Vagina (tissue), 2 donors: ENCODE measurements at regions not wholly inside any gene's neighbourhood (a gene's known extent, or its start where the extent isn't known, plus 50 kb on each side); places are given as distances from the start of the nearest gene placed in this dataset.

ENCODE experiments used
- CTCF ChIP-seq, 3 experiments: fragments of 450-650 bp in 2 of 3; fragments of 200-600 bp in 1 of 3; sonication (generic) in 1 of 3; IDR thresholded peaks; one replicate each; pipeline ENCODE4 v1.5.1; 2017 to 2019; ENCODE audit warnings: antibody characterized with exemption in 3 of 3, mild to moderate bottlenecking in 2 of 3, moderate library complexity in 2 of 3
- POLR2A ChIP-seq, 2 donors: fragments of 450-650 bp; IDR thresholded peaks; one replicate each; pipeline ENCODE4 v1.6.1; 2017; ENCODE audit warnings: antibody characterized with exemption in 2 of 2, mild to moderate bottlenecking in 2 of 2, moderate library complexity in 2 of 2

GRCh38 chr14:48384821-48385220, 709.4 kb upstream of the MDGA2 start:
- TF ChIP-seq CTCF (IDR thresholded peaks at IDR 0.05) (no peak), POLR2A (IDR thresholded peaks at IDR 0.05) (no peak)
